Caco-2 (cell line): ENCODE measurements at regions not wholly inside any gene's neighbourhood (a gene's known extent, or its start where the extent isn't known, plus 50 kb on each side); places are given as distances from the start of the nearest gene placed in this dataset.

Experiments
- BruUV-seq: library from RNA; stranded (reverse); fragments of 400-500 nt; replicated peaks from 2 replicates; lab custom pipeline; 2021; lab: Mats Ljungman, UMichigan
- CTCF ChIA-PET: fragments of 300-600 bp; sonication (Branson Sonifier 250); formaldehyde crosslinking; loops from one replicate; lab custom pipeline; 2022; ENCODE audit warnings: antibody characterized with exemption; lab: Charles Lee
- POLR2A ChIA-PET: fragments of 300-600 bp; sonication (Branson Sonifier 250); formaldehyde crosslinking; loops from one replicate; lab custom pipeline; 2022; ENCODE audit warnings: antibody characterized with exemption; lab: Charles Lee
- DNase-seq, 2 experiments: peaks; one replicate each; pipeline versions ENCODE4 v3.0.0 to v3.0.0-alpha.2; 2020 to 2022
- H3K27me3 ChIP-seq: replicated peaks from 2 replicates; pipeline ENCODE4 v1.6.0; 2011; ENCODE audit warnings: low read length; ENCODE audit not compliant: control insufficient read depth, insufficient read depth
- H3K36me3 ChIP-seq: 2 replicates; pipeline ENCODE4 v1.5.1; 2011; ENCODE audit warnings: low read length; ENCODE audit not compliant: control insufficient read depth, insufficient read depth
- H3K4me1 ChIP-seq: fragments of 250-450 bp; sonication (Bioruptor Pico); 2 replicates; pipeline ENCODE4 v1.5.1; 2020; ENCODE audit warnings: mild to moderate bottlenecking
- H3K4me3 ChIP-seq: 2 replicates; pipeline ENCODE4 v1.5.1; 2011; ENCODE audit warnings: low read depth, mild to moderate bottlenecking, control low read depth, low read length
- H3K9me3 ChIP-seq: fragments of 250-450 bp; sonication (Bioruptor Pico); 2 replicates; pipeline ENCODE4 v1.5.1; 2020; ENCODE audit warnings: mild to moderate bottlenecking, moderate library complexity
- H3K27ac Mint-ChIP-seq: one replicate; pipeline ENCODE4 v1.8.0; 2022; ENCODE audit warnings: mixed read lengths; ENCODE audit not compliant: unreplicated experiment
- H3K27me3 Mint-ChIP-seq: one replicate; pipeline ENCODE4 v1.8.0; 2022; ENCODE audit warnings: mixed read lengths; ENCODE audit not compliant: insufficient read depth, unreplicated experiment
- H3K36me3 Mint-ChIP-seq: one replicate; pipeline ENCODE4 v1.8.0; 2022; ENCODE audit warnings: mild to moderate bottlenecking, mixed read lengths; ENCODE audit not compliant: insufficient read depth, unreplicated experiment
- H3K4me1 Mint-ChIP-seq: one replicate; pipeline ENCODE4 v1.8.0; 2022; ENCODE audit warnings: low read depth, mixed read lengths; ENCODE audit not compliant: unreplicated experiment
- H3K4me3 Mint-ChIP-seq: one replicate; pipeline ENCODE4 v1.8.0; 2022; ENCODE audit warnings: mild to moderate bottlenecking, moderate library complexity, mixed read lengths; ENCODE audit not compliant: unreplicated experiment
- H3K9me3 Mint-ChIP-seq: one replicate; pipeline ENCODE4 v1.8.0; 2022; ENCODE audit warnings: mixed read lengths; ENCODE audit not compliant: unreplicated experiment
- intact Hi-C: fragments of 100-400 bp; cut with micrococcal nuclease; formaldehyde crosslinking; loops from one replicate; pipeline ENCODE4 v1.10.0; 2022; ENCODE audit not compliant: unreplicated experiment
- TF ChIP-seq, protein P1 (sequence below), 2 experiments: fragments of 200-600 bp in 1 of 2; IDR thresholded peaks; 1 replicate in 1 of 2; 2 replicates in 1 of 2; pipeline versions ENCODE4 v1.5.1 to v1.8.0; 2011 to 2022; ENCODE audit warnings: antibody characterized with exemption in 1 of 2, control low read depth in 1 of 2, inconsistent platforms in 1 of 2, low read depth in 1 of 2, low read length in 1 of 2, mild to moderate bottlenecking in 1 of 2, moderate library complexity in 1 of 2; ENCODE audit not compliant: insufficient read depth in 1 of 2, severe bottlenecking in 1 of 2, unreplicated experiment in 1 of 2

- Mint-ChIP-seq H3K9me3 (no peaks in the 10 kb centered on the region), H3K4me1 (no peaks in the 10 kb centered on the region), H3K27ac (no peak overlapping the region), H3K36me3 (no peaks in the 10 kb centered on the region), H3K4me3 (no peak overlapping the region), H3K27me3 (no peaks in the 10 kb centered on the region)
- TF ChIP-seq, protein P1, sequence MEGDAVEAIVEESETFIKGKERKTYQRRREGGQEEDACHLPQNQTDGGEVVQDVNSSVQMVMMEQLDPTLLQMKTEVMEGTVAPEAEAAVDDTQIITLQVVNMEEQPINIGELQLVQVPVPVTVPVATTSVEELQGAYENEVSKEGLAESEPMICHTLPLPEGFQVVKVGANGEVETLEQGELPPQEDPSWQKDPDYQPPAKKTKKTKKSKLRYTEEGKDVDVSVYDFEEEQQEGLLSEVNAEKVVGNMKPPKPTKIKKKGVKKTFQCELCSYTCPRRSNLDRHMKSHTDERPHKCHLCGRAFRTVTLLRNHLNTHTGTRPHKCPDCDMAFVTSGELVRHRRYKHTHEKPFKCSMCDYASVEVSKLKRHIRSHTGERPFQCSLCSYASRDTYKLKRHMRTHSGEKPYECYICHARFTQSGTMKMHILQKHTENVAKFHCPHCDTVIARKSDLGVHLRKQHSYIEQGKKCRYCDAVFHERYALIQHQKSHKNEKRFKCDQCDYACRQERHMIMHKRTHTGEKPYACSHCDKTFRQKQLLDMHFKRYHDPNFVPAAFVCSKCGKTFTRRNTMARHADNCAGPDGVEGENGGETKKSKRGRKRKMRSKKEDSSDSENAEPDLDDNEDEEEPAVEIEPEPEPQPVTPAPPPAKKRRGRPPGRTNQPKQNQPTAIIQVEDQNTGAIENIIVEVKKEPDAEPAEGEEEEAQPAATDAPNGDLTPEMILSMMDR (IDR thresholded peaks at IDR 0.05; ENCODE audit: insufficient read depth in 1 of 2, low read depth in 1 of 2, low read length in 1 of 2, severe bottlenecking in 1 of 2, unreplicated experiment in 1 of 2): no peak
- Histone ChIP-seq H3K4me3 (no peak overlapping the region), H3K4me1 (no peaks in the 10 kb centered on the region), H3K36me3 (no peaks in the 10 kb centered on the region), H3K9me3 (no peaks in the 10 kb centered on the region), H3K27me3 (no peaks in the 10 kb centered on the region)
- POLR2A ChIA-PET: no interaction called here
- no TSS peak for BruUV-seq
- intact Hi-C loops: no loop called here
- CTCF ChIA-PET: no interaction called here
- DNase-seq: no peak
Measured at GRCh38 chr5:106648401-106648800, 1022.3 kb downstream of the EFNA5 start.

DNA sequence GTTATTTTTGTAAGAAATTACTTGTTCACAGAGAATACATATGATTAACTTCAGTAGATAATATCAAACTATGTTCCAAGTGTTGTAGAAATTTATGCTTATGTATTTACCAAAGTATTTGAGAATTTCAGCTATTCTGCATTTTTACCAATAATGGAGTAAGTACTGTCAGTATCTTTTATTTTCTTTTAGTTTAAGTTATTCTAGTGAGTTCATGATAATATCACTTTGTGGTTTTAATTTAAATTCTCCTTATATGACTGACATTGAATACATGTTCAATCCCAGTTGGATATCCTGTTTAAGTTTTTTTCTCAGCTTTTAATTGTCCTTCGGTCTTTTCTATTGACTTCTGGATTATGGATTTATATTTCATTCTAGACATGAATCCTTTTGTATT is 1024.6 kb downstream of the EFNA5 start:
- no peaks in the 10 kb centered on the region for H3K9me3 Mint-ChIP-seq
- CTCF ChIA-PET: no interaction called here
- TF ChIP-seq, protein P1 (IDR thresholded peaks at IDR 0.05; ENCODE audit: insufficient read depth in 1 of 2, low read depth in 1 of 2, low read length in 1 of 2, severe bottlenecking in 1 of 2, unreplicated experiment in 1 of 2): no peak
- intact Hi-C loops: no loop called here
- POLR2A ChIA-PET: no interaction called here
- no peaks in the 10 kb centered on the region for H3K4me1 Mint-ChIP-seq
- no peak overlapping the region for H3K4me3 ChIP-seq
- no peak overlapping the region for H3K27ac Mint-ChIP-seq
- H3K4me1 ChIP-seq: no peaks in the 10 kb centered on the region
- BruUV-seq: no TSS peak
- H3K36me3 ChIP-seq: no peaks in the 10 kb centered on the region
- H3K27me3 ChIP-seq: no peaks in the 10 kb centered on the region
- no peaks in the 10 kb centered on the region for H3K36me3 Mint-ChIP-seq
- H3K4me3 Mint-ChIP-seq: no peak overlapping the region
- H3K9me3 ChIP-seq: no peaks in the 10 kb centered on the region
- no peaks in the 10 kb centered on the region for H3K27me3 Mint-ChIP-seq
- no peak for DNase-seq

GRCh38 chr5:106640511-106640910 is 1030.2 kb downstream of the EFNA5 start:
- no TSS peak for BruUV-seq
- Histone ChIP-seq H3K4me3 (no peak overlapping the region), H3K4me1 (no peaks in the 10 kb centered on the region), H3K27me3 (no peaks in the 10 kb centered on the region), H3K36me3 (no peaks in the 10 kb centered on the region), H3K9me3 (no peaks in the 10 kb centered on the region)
- TF ChIP-seq, protein P1 (IDR thresholded peaks at IDR 0.05; ENCODE audit: insufficient read depth in 1 of 2, low read depth in 1 of 2, low read length in 1 of 2, severe bottlenecking in 1 of 2, unreplicated experiment in 1 of 2): no peak
- CTCF ChIA-PET: no interaction called here
- POLR2A ChIA-PET: no interaction called here
- intact Hi-C loops: no loop called here
- no peaks in the 10 kb centered on the region for H3K36me3 Mint-ChIP-seq
- no peak overlapping the region for H3K4me3 Mint-ChIP-seq
- H3K27ac Mint-ChIP-seq: no peak overlapping the region
- no peaks in the 10 kb centered on the region for H3K9me3 Mint-ChIP-seq
- no peaks in the 10 kb centered on the region for H3K4me1 Mint-ChIP-seq
- no peak for DNase-seq
- no peaks in the 10 kb centered on the region for H3K27me3 Mint-ChIP-seq
